Endothelial cell (in vitro differentiated cells): ENCODE measurements at regions not wholly inside any gene's neighbourhood (a gene's known extent, or its start where the extent isn't known, plus 50 kb on each side); places are given as distances from the start of the nearest gene placed in this dataset.
"Not testable (repeated sequence)": the region's sequence is repeated elsewhere in the genome, so short reads cannot be mapped to it uniquely, and the experiment has no call there.

Experiments
- DNase-seq: peaks from one replicate; pipeline ENCODE4 v3.0.0; 2021; ENCODE audit warnings: low spot score
- H3K27ac Mint-ChIP-seq: one replicate; pipeline ENCODE4 v1.8.0; 2021; ENCODE audit warnings: mixed read lengths, inconsistent platforms; ENCODE audit not compliant: unreplicated experiment
- H3K27me3 Mint-ChIP-seq: one replicate; pipeline ENCODE4 v1.8.0; 2021; ENCODE audit warnings: mild to moderate bottlenecking, moderate library complexity, mixed read lengths, inconsistent platforms; ENCODE audit not compliant: unreplicated experiment
- H3K36me3 Mint-ChIP-seq: one replicate; pipeline ENCODE4 v1.8.0; 2021; ENCODE audit warnings: mild to moderate bottlenecking, low read depth, mixed read lengths, inconsistent platforms; ENCODE audit not compliant: unreplicated experiment
- H3K4me1 Mint-ChIP-seq: one replicate; pipeline ENCODE4 v1.8.0; 2021; ENCODE audit warnings: mild to moderate bottlenecking, mixed read lengths, inconsistent platforms; ENCODE audit not compliant: unreplicated experiment
- H3K4me3 Mint-ChIP-seq: one replicate; pipeline ENCODE4 v1.8.0; 2021; ENCODE audit warnings: mild to moderate bottlenecking, mixed read lengths, inconsistent platforms; ENCODE audit not compliant: unreplicated experiment
- H3K9me3 Mint-ChIP-seq: one replicate; pipeline ENCODE4 v1.8.0; 2021; ENCODE audit warnings: mixed read lengths, inconsistent platforms; ENCODE audit not compliant: unreplicated experiment
- CTCF ChIP-seq: fragments of 200-600 bp; sonication (generic); IDR thresholded peaks from one replicate; pipeline ENCODE4 v1.5.0; 2021; ENCODE audit warnings: antibody characterized with exemption; ENCODE audit not compliant: unreplicated experiment

GRCh38 chr2:39837856-39838453 is 58.9 kb upstream of the THUMPD2 start:
- H3K4me1 Mint-ChIP-seq = no peaks in the 10 kb centered on the region
- H3K27ac Mint-ChIP-seq = no peak overlapping the region
- H3K36me3 Mint-ChIP-seq = no peaks in the 10 kb centered on the region
- H3K9me3 Mint-ChIP-seq = peaks cover 4% of the 10 kb centered on the region
- H3K27me3 Mint-ChIP-seq = peaks cover 2% of the 10 kb centered on the region
- peak; percentile 68 for TF ChIP-seq CTCF
- DNase-seq = no peak
- no peak overlapping the region for H3K4me3 Mint-ChIP-seq

GRCh38 chr2:39836638-39837037 is 57.6 kb upstream of the THUMPD2 start:
- H3K27me3 Mint-ChIP-seq = peaks cover 2% of the 10 kb centered on the region
- peaks cover 4% of the 10 kb centered on the region for H3K9me3 Mint-ChIP-seq
- no peaks in the 10 kb centered on the region for H3K4me1 Mint-ChIP-seq
- H3K4me3 Mint-ChIP-seq = no peak overlapping the region
- DNase-seq = no peak
- no peak overlapping the region for H3K27ac Mint-ChIP-seq
- H3K36me3 Mint-ChIP-seq = no peaks in the 10 kb centered on the region
- TF ChIP-seq CTCF = no peak

GRCh38 chr2:39834426-39834825 is 55.4 kb upstream of the THUMPD2 start:
- no peak overlapping the region for H3K27ac Mint-ChIP-seq
- no peak for TF ChIP-seq CTCF
- peaks cover 4% of the 10 kb centered on the region for H3K9me3 Mint-ChIP-seq
- H3K27me3 Mint-ChIP-seq = no peaks in the 10 kb centered on the region
- H3K36me3 Mint-ChIP-seq = no peaks in the 10 kb centered on the region
- no peak overlapping the region for H3K4me3 Mint-ChIP-seq
- H3K4me1 Mint-ChIP-seq = no peaks in the 10 kb centered on the region
- DNase-seq = no peak

- not testable (repeated sequence) for H3K27me3 Mint-ChIP-seq, H3K9me3 Mint-ChIP-seq, H3K36me3 Mint-ChIP-seq, H3K4me3 Mint-ChIP-seq, H3K27ac Mint-ChIP-seq, H3K4me1 Mint-ChIP-seq, DNase-seq
These were observed 51.6 kb upstream of the THUMPD2 start for GRCh38 chr2:39830610-39831009.
